GM23338 (cell line): ENCODE measurements at regions not wholly inside any gene's neighbourhood (a gene's known extent, or its start where the extent isn't known, plus 50 kb on each side); places are given as distances from the start of the nearest gene placed in this dataset.

ENCODE experiments used
- ATAC-seq: fragments of 200-7000 bp; cut with Tn5 transposase; 3 replicates; pipeline ENCODE4 v1.9.1; 2020
- DNase-seq: peaks from one replicate; pipeline ENCODE4 v3.0.0-alpha.2; 2015; ENCODE audit warnings: low spot score
- H2AFZ ChIP-seq: fragments of 200-600 bp; sonication (generic); 2 replicates; pipeline ENCODE4 v1.8.0; 2016; ENCODE audit warnings: antibody characterized with exemption, mild to moderate bottlenecking, moderate library complexity
- H3F3A ChIP-seq: fragments of 200-600 bp; sonication (generic); replicated peaks from 2 replicates; pipeline ENCODE4 v1.8.0; 2017; ENCODE audit warnings: antibody characterized with exemption, mixed run types, low read depth
- H3K27ac ChIP-seq: fragments of 200-600 bp; sonication (generic); 2 replicates; pipeline ENCODE4 v1.6.1; 2016; ENCODE audit warnings: low read depth
- H3K27me3 ChIP-seq: fragments of 200-600 bp; sonication (generic); 2 replicates; pipeline ENCODE4 v1.8.0; 2016; ENCODE audit warnings: mild to moderate bottlenecking, mixed run types, moderate library complexity; ENCODE audit not compliant: insufficient read depth
- H3K36me3 ChIP-seq: fragments of 200-600 bp; sonication (generic); 2 replicates; pipeline ENCODE4 v1.8.0; 2016; ENCODE audit warnings: mild to moderate bottlenecking; ENCODE audit not compliant: insufficient read depth
- H3K4me1 ChIP-seq: fragments of 200-600 bp; sonication (generic); 2 replicates; pipeline ENCODE4 v1.8.0; 2016; ENCODE audit warnings: mild to moderate bottlenecking, moderate library complexity; ENCODE audit not compliant: insufficient read depth
- H3K4me2 ChIP-seq: fragments of 200-600 bp; sonication (generic); 2 replicates; pipeline ENCODE4 v1.7.1; 2017; ENCODE audit warnings: mixed run types
- H3K4me3 ChIP-seq: fragments of 200-600 bp; sonication (generic); 2 replicates; pipeline ENCODE4 v1.6.1; 2016; ENCODE audit warnings: mixed run types
- H3K79me2 ChIP-seq: fragments of 200-600 bp; sonication (generic); replicated peaks from 2 replicates; pipeline ENCODE4 v1.8.0; 2017; ENCODE audit warnings: mild to moderate bottlenecking; ENCODE audit not compliant: insufficient read depth
- H3K9me2 ChIP-seq: fragments of 200-600 bp; sonication (generic); 2 replicates; pipeline ENCODE4 v1.8.0; 2017; ENCODE audit not compliant: insufficient read depth
- H4K20me1 ChIP-seq: fragments of 200-600 bp; sonication (generic); replicated peaks from 2 replicates; pipeline ENCODE4 v1.8.0; 2017; ENCODE audit warnings: mild to moderate bottlenecking; ENCODE audit not compliant: insufficient read depth
- H3K27ac Mint-ChIP-seq: 2 replicates; pipeline ENCODE4 v1.8.0; 2020; ENCODE audit warnings: inconsistent platforms, mild to moderate bottlenecking, moderate library complexity, mixed read lengths
- H3K27me3 Mint-ChIP-seq: 3 replicates; pipeline ENCODE4 v1.8.0; 2022; ENCODE audit warnings: low read depth, mild to moderate bottlenecking, moderate library complexity, mixed read lengths, inconsistent platforms; ENCODE audit not compliant: insufficient read depth, poor library complexity
- H3K36me3 Mint-ChIP-seq: 3 replicates; pipeline ENCODE4 v1.8.0; 2021; ENCODE audit warnings: low read depth, mild to moderate bottlenecking, inconsistent platforms, moderate library complexity, mixed read lengths
- H3K4me1 Mint-ChIP-seq: 3 replicates; pipeline ENCODE4 v1.8.0; 2020; ENCODE audit warnings: mild to moderate bottlenecking, inconsistent platforms, mixed read lengths
- H3K4me3 Mint-ChIP-seq: 3 replicates; pipeline ENCODE4 v1.8.0; 2021; ENCODE audit warnings: moderate library complexity, mild to moderate bottlenecking, inconsistent platforms, mixed read lengths
- H3K9me3 Mint-ChIP-seq: 3 replicates; pipeline ENCODE4 v1.8.0; 2020; ENCODE audit warnings: moderate library complexity, mild to moderate bottlenecking, inconsistent platforms, mixed read lengths
- JUNB ChIP-seq: IDR thresholded peaks from one replicate; pipeline ENCODE4 v1.6.1; 2016; ENCODE audit warnings: antibody characterized with exemption; ENCODE audit not compliant: unreplicated experiment
- NANOG ChIP-seq: IDR thresholded peaks from 2 replicates; pipeline ENCODE4 v1.6.1; 2016; ENCODE audit warnings: antibody characterized with exemption, borderline replicate concordance
- POLR2AphosphoS5 ChIP-seq: IDR thresholded peaks from 2 replicates; pipeline ENCODE4 v1.6.1; 2016; ENCODE audit warnings: antibody characterized with exemption, low read depth
- ZNF114 ChIP-seq: fragments of 250-450 bp; sonication (Bioruptor Pico); IDR thresholded peaks from 2 replicates; pipeline ENCODE4 v1.5.0; 2020; ENCODE audit warnings: mild to moderate bottlenecking, moderate library complexity
- ZNF462 ChIP-seq: fragments of 250-450 bp; sonication (Bioruptor Pico); IDR thresholded peaks from 2 replicates; pipeline ENCODE4 v1.5.0; 2020; ENCODE audit warnings: mild to moderate bottlenecking, moderate library complexity
- TF ChIP-seq, protein P1 (sequence below): IDR thresholded peaks from one replicate; pipeline ENCODE4 v1.6.1; 2018; ENCODE audit warnings: antibody characterized with exemption; ENCODE audit not compliant: unreplicated experiment

DNA sequence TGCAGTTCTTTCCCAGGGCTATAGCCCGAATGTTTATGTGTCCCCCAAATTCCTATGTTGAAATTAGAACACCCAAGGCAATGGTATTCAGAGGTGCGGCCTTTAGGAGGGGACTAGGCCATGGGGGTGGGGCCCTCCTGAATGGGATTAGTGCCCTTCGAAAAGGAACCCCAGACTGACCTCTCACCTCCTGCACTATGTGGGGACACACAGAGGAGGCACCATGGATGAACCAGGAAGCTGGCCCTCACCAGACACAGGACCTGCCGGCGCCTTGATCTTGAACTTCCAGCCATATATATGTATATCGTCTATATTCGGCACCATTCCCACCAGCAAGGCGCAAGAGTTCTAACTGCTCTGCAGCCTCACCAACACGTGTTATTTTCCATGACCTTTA is 101.5 kb upstream of the BHLHE23 start (continued):
- TF ChIP-seq ZNF462 (CRISPR knock-in tag) = no peak

- H3K27me3 Mint-ChIP-seq = peaks cover 15% of the 10 kb centered on the region
- H3K4me2 ChIP-seq = no peak overlapping the region
- ATAC-seq (no peak), DNase-seq (no peak)
- H3K4me3 Mint-ChIP-seq = no peak overlapping the region
- H3K79me2 ChIP-seq = no peaks in the 10 kb centered on the region
- no peaks in the 10 kb centered on the region for H3K36me3 Mint-ChIP-seq
- H3F3A ChIP-seq = no peaks in the 10 kb centered on the region
- H3K27ac ChIP-seq = no peak overlapping the region
- H3K4me1 Mint-ChIP-seq = no peaks in the 10 kb centered on the region
- no peak overlapping the region for H3K27ac Mint-ChIP-seq
- H3K9me3 Mint-ChIP-seq = peaks cover 10% of the 10 kb centered on the region
- H3K4me3 ChIP-seq = no peak overlapping the region
- no peaks in the 10 kb centered on the region for H4K20me1 ChIP-seq
- H3K36me3 ChIP-seq = no peaks in the 10 kb centered on the region
- H3K4me1 ChIP-seq = no peaks in the 10 kb centered on the region
- H3K9me2 ChIP-seq = no peaks in the 10 kb centered on the region
- no peak overlapping the region for H2AFZ ChIP-seq
- H3K27me3 ChIP-seq = peaks cover 10% of the 10 kb centered on the region
- TF ChIP-seq, protein P1, sequence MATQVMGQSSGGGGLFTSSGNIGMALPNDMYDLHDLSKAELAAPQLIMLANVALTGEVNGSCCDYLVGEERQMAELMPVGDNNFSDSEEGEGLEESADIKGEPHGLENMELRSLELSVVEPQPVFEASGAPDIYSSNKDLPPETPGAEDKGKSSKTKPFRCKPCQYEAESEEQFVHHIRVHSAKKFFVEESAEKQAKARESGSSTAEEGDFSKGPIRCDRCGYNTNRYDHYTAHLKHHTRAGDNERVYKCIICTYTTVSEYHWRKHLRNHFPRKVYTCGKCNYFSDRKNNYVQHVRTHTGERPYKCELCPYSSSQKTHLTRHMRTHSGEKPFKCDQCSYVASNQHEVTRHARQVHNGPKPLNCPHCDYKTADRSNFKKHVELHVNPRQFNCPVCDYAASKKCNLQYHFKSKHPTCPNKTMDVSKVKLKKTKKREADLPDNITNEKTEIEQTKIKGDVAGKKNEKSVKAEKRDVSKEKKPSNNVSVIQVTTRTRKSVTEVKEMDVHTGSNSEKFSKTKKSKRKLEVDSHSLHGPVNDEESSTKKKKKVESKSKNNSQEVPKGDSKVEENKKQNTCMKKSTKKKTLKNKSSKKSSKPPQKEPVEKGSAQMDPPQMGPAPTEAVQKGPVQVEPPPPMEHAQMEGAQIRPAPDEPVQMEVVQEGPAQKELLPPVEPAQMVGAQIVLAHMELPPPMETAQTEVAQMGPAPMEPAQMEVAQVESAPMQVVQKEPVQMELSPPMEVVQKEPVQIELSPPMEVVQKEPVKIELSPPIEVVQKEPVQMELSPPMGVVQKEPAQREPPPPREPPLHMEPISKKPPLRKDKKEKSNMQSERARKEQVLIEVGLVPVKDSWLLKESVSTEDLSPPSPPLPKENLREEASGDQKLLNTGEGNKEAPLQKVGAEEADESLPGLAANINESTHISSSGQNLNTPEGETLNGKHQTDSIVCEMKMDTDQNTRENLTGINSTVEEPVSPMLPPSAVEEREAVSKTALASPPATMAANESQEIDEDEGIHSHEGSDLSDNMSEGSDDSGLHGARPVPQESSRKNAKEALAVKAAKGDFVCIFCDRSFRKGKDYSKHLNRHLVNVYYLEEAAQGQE = no peak
- no peak for TF ChIP-seq NANOG
- TF ChIP-seq JUNB = no peak
- no peak for TF ChIP-seq POLR2AphosphoS5
- TF ChIP-seq ZNF114 (CRISPR knock-in tag) = no peak
These were observed 100.9 kb upstream of the BHLHE23 start for GRCh38 chr20:63107449-63108200.
